GM21528 (cell line): ENCODE measurements at regions not wholly inside any gene's neighbourhood (a gene's known extent, or its start where the extent isn't known, plus 50 kb on each side); places are given as distances from the start of the nearest gene placed in this dataset.

ENCODE experiments used
- ATAC-seq: cut with Tn5 transposase; IDR thresholded peaks from one replicate; pipeline ENCODE4 v1.9.1; 2021; ENCODE audit warnings: mild to moderate bottlenecking, moderate library complexity; ENCODE audit not compliant: unreplicated experiment, low FRiP score

GRCh38 chr4:23360718-23361117 is 529.1 kb downstream of the PPARGC1A start:
- no peak for ATAC-seq

- no peak for ATAC-seq
Measured at GRCh38 chr4:23355258-23355657, 534.6 kb downstream of the PPARGC1A start.

GRCh38 chr4:23353200-23353599 is 536.6 kb downstream of the PPARGC1A start:
- no peak for ATAC-seq

- peak; percentile 82 for ATAC-seq
Measured at GRCh38 chr4:23348789-23349498, 540.9 kb downstream of the PPARGC1A start.

GRCh38 chr4:23337292-23337691 is 552.6 kb downstream of the PPARGC1A start:
- no peak for ATAC-seq

GRCh38 chr4:23333946-23334878 is 555.6 kb downstream of the PPARGC1A start:
- ATAC-seq: peak; percentile 93

GRCh38 chr4:23333556-23333945 is 556.3 kb downstream of the PPARGC1A start:
- ATAC-seq: peak; percentile 4

- no peak for ATAC-seq
Measured at GRCh38 chr4:23332313-23332712, 557.5 kb downstream of the PPARGC1A start.

GRCh38 chr4:23327120-23327519 is 562.7 kb downstream of the PPARGC1A start:
- no peak for ATAC-seq

- no peak for ATAC-seq
Measured at GRCh38 chr4:23324021-23324690, 565.7 kb downstream of the PPARGC1A start.

GRCh38 chr4:23323436-23323835 is 566.4 kb downstream of the PPARGC1A start:
- ATAC-seq: no peak

GRCh38 chr4:23322732-23323131 is 567.1 kb downstream of the PPARGC1A start:
- no peak for ATAC-seq

GRCh38 chr4:23320931-23321587 is 568.8 kb downstream of the PPARGC1A start:
- ATAC-seq: no peak

- ATAC-seq: no peak
Measured at GRCh38 chr4:23312686-23313085, 577.2 kb downstream of the PPARGC1A start.

- ATAC-seq: no peak
Measured at GRCh38 chr4:23311983-23312382, 577.9 kb downstream of the PPARGC1A start.

- no peak for ATAC-seq
Measured at GRCh38 chr4:23305026-23305425, 584.8 kb downstream of the PPARGC1A start.

- no peak for ATAC-seq
Measured at GRCh38 chr4:23298371-23298770, 591.5 kb downstream of the PPARGC1A start.

- no peak for ATAC-seq
Measured at GRCh38 chr4:23297327-23297726, 592.5 kb downstream of the PPARGC1A start.

GRCh38 chr4:23291139-23291538 is 598.4 kb downstream of the GBA3 start:
- no peak for ATAC-seq

- no peak for ATAC-seq
Measured at GRCh38 chr4:23290656-23291055, 597.9 kb downstream of the GBA3 start.
